Cardiac muscle cell (in vitro differentiated cells and primary cell): ENCODE measurements at regions not wholly inside any gene's neighbourhood (a gene's known extent, or its start where the extent isn't known, plus 50 kb on each side); places are given as distances from the start of the nearest gene placed in this dataset.

ENCODE experiments used
- DNase-seq, 2 donors: peaks; one replicate each; pipeline versions ENCODE4 v3.0.0 to v3.0.0-alpha.2; 2010 to 2017; ENCODE audit warnings: low read depth in 1 of 2, low spot score in 1 of 2
- H3K27ac ChIP-seq: fragments of 200-600 bp; sonication (generic); 2 replicates; pipeline ENCODE4 v1.5.1; 2016
- H3K27me3 ChIP-seq: fragments of 200-600 bp; sonication (generic); 2 replicates; pipeline ENCODE4 v1.6.0; 2016; ENCODE audit warnings: control low read depth
- H3K36me3 ChIP-seq: fragments of 200-600 bp; sonication (generic); 2 replicates; pipeline ENCODE4 v1.5.1; 2016; ENCODE audit warnings: control low read depth
- H3K4me1 ChIP-seq: fragments of 200-600 bp; sonication (generic); 2 replicates; pipeline ENCODE4 v1.8.1; 2017; ENCODE audit warnings: low read depth, mild to moderate bottlenecking, mixed run types
- H3K4me3 ChIP-seq: fragments of 200-600 bp; sonication (generic); 2 replicates; pipeline ENCODE4 v1.5.1; 2016; ENCODE audit warnings: mild to moderate bottlenecking
- H3K9me3 ChIP-seq: fragments of 200-600 bp; sonication (generic); 2 replicates; pipeline ENCODE4 v1.5.1; 2017; ENCODE audit warnings: low read depth, mild to moderate bottlenecking, control low read depth
- CTCF ChIP-seq: IDR thresholded peaks from 2 replicates; pipeline ENCODE4 v1.5.1; 2012; ENCODE audit warnings: low read depth, mild to moderate bottlenecking, low read length

GRCh38 chr1:207248544-207249198 is 72.8 kb upstream of the CD55 start:
- DNase-seq: peak in 1 of 2 donors; percentile 52
- no peaks in the 10 kb centered on the region for H3K36me3 ChIP-seq
- TF ChIP-seq CTCF: no peak
- no peak overlapping the region for H3K27ac ChIP-seq
- no peaks in the 10 kb centered on the region for H3K4me1 ChIP-seq
- H3K4me3 ChIP-seq: no peak overlapping the region
- no peaks in the 10 kb centered on the region for H3K9me3 ChIP-seq
- H3K27me3 ChIP-seq: no peaks in the 10 kb centered on the region

GRCh38 chr1:207250431-207250830 is 71.0 kb upstream of the CD55 start:
- H3K27me3 ChIP-seq: no peaks in the 10 kb centered on the region

GRCh38 chr1:207251066-207251465 is 70.4 kb upstream of the CD55 start:
- no peak for TF ChIP-seq CTCF
- H3K36me3 ChIP-seq: no peaks in the 10 kb centered on the region

More at GRCh38 chr1:207250431-207250830, 71.0 kb upstream of the CD55 start:
- Histone ChIP-seq H3K4me3 (no peak overlapping the region), H3K4me1 (no peaks in the 10 kb centered on the region), H3K9me3 (no peaks in the 10 kb centered on the region), H3K36me3 (no peaks in the 10 kb centered on the region), H3K27ac (no peak overlapping the region)
- no peak for DNase-seq
- TF ChIP-seq CTCF: no peak

GRCh38 chr1:207256869-207257268 is 64.6 kb upstream of the CD55 start:
- Histone ChIP-seq H3K4me1 (no peaks in the 10 kb centered on the region), H3K9me3 (no peaks in the 10 kb centered on the region), H3K36me3 (no peaks in the 10 kb centered on the region), H3K4me3 (no peak overlapping the region), H3K27me3 (no peaks in the 10 kb centered on the region), H3K27ac (no peak overlapping the region)
- no peak for TF ChIP-seq CTCF
- no peak for DNase-seq

More at GRCh38 chr1:207251066-207251465, 70.4 kb upstream of the CD55 start:
- Histone ChIP-seq H3K27ac (no peak overlapping the region), H3K4me1 (no peaks in the 10 kb centered on the region), H3K4me3 (no peak overlapping the region), H3K27me3 (no peaks in the 10 kb centered on the region), H3K9me3 (no peaks in the 10 kb centered on the region)
- peak in 1 of 2 donors; percentile 70 for DNase-seq

- Histone ChIP-seq H3K9me3 (no peaks in the 10 kb centered on the region), H3K4me3 (no peak overlapping the region), H3K27me3 (no peaks in the 10 kb centered on the region), H3K27ac (no peak overlapping the region), H3K36me3 (no peaks in the 10 kb centered on the region), H3K4me1 (no peaks in the 10 kb centered on the region)
- peak in 1 of 2 donors; percentile 64 for DNase-seq
- TF ChIP-seq CTCF: peak; percentile 56
These were observed 62.1 kb upstream of the CD55 start for GRCh38 chr1:207259391-207259790.
